Sigmoid colon (tissue), 6 donors: ENCODE measurements at regions not wholly inside any gene's neighbourhood (a gene's known extent, or its start where the extent isn't known, plus 50 kb on each side); places are given as distances from the start of the nearest gene placed in this dataset.

ENCODE experiments used
- DNase-seq: peaks from one replicate; pipeline ENCODE4 v3.0.0-alpha.2; 2019
- H3K27ac ChIP-seq, 4 donors: fragments of 200-600 bp; sonication (generic); one replicate each; pipeline ENCODE4 v1.5.1; 2016 to 2019; ENCODE audit warnings: mild to moderate bottlenecking in 1 of 4
- H3K27me3 ChIP-seq, 3 donors: fragments of 200-600 bp; sonication (generic); one replicate each; pipeline ENCODE4 v1.5.1; 2019; ENCODE audit warnings: mild to moderate bottlenecking in 1 of 3
- H3K36me3 ChIP-seq, 4 donors: fragments of 200-600 bp; sonication (generic); one replicate each; pipeline ENCODE4 v1.5.1; 2016 to 2019
- H3K4me1 ChIP-seq, 4 donors: fragments of 200-600 bp; sonication (generic); one replicate each; pipeline ENCODE4 v1.5.1; 2017 to 2019
- H3K4me3 ChIP-seq, 4 donors: fragments of 200-600 bp; sonication (generic); one replicate each; pipeline ENCODE4 v1.5.1; 2017 to 2019; ENCODE audit warnings: mild to moderate bottlenecking in 2 of 4, moderate library complexity in 1 of 4
- H3K9me3 ChIP-seq, 4 donors: fragments of 200-600 bp in 3 of 4; sonication (generic) in 3 of 4; one replicate each; pipeline versions ENCODE4 v1.5.1 to v1.6.1; 2013 to 2019
- EP300 ChIP-seq, 4 donors: sonication (generic); formaldehyde crosslinking; IDR thresholded peaks; one replicate each; pipeline ENCODE4 v1.6.1; 2017; ENCODE audit warnings: antibody characterized with exemption in 4 of 4
- POLR2A ChIP-seq, 2 donors: fragments of 450-650 bp; IDR thresholded peaks; one replicate each; pipeline ENCODE4 v1.6.1; 2016; ENCODE audit warnings: antibody characterized with exemption in 2 of 2, mild to moderate bottlenecking in 2 of 2, moderate library complexity in 2 of 2
- POLR2AphosphoS5 ChIP-seq, 4 donors: sonication (generic); formaldehyde crosslinking; IDR thresholded peaks; one replicate each; pipeline ENCODE4 v1.6.1; 2017; ENCODE audit warnings: antibody characterized with exemption in 4 of 4
- WGBS, 2 donors: extraction: QIAGEN DNeasy Blood & Tissue Kit; methylation state at CpG; one replicate each; pipeline ENCODE4 v1.1.7; 2013; 5-methylcytosine and 5-hydroxymethylcytosine counted together
- intact Hi-C: fragments of 100-400 bp; cut with DNase I; formaldehyde crosslinking; loops from one replicate; pipeline ENCODE4 v1.15.1; 2023
- TF ChIP-seq, protein P1 (sequence below), 4 experiments: fragments of 450-650 bp in 3 of 4; fragments of 200-600 bp in 1 of 4; IDR thresholded peaks; one replicate each; pipeline ENCODE4 v1.5.1; 2016 to 2019; ENCODE audit warnings: antibody characterized with exemption in 4 of 4, mild to moderate bottlenecking in 3 of 4, moderate library complexity in 2 of 4
- donor health status: healthy with polysubstance abuse.
- donor health status: healthy.

DNA sequence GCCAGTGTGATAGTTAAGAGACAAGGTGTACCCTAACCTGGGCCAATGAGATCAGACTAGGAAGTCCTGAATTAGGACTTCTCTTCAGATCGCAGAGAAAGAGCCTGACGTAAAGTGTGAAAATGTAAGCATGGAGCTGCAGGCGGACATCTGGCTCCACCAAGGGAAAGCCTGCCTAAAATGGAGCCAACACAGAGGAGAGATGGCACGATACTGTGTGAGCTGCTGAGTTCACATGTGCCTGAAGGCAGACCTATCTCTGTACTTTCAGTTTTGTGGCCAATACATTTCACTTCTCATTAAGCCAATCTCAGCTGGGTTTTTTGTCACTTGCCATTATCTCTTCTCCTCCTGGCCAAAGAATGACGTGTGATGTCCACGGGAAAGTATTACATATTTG, 210.5 kb downstream of the ELAVL2 start:
- intact Hi-C loops = no loop called here
- Histone ChIP-seq H3K4me1 (no peaks in the 10 kb centered on the region), H3K36me3 (no peaks in the 10 kb centered on the region), H3K9me3 (no peaks in the 10 kb centered on the region), H3K27me3 (no peaks in the 10 kb centered on the region), H3K27ac (no peak overlapping the region), H3K4me3 (no peak overlapping the region)
- no peak for TF ChIP-seq POLR2A (IDR thresholded peaks at IDR 0.05)
- no peak for TF ChIP-seq POLR2AphosphoS5 (IDR thresholded peaks at IDR 0.05)
- TF ChIP-seq, protein P1, sequence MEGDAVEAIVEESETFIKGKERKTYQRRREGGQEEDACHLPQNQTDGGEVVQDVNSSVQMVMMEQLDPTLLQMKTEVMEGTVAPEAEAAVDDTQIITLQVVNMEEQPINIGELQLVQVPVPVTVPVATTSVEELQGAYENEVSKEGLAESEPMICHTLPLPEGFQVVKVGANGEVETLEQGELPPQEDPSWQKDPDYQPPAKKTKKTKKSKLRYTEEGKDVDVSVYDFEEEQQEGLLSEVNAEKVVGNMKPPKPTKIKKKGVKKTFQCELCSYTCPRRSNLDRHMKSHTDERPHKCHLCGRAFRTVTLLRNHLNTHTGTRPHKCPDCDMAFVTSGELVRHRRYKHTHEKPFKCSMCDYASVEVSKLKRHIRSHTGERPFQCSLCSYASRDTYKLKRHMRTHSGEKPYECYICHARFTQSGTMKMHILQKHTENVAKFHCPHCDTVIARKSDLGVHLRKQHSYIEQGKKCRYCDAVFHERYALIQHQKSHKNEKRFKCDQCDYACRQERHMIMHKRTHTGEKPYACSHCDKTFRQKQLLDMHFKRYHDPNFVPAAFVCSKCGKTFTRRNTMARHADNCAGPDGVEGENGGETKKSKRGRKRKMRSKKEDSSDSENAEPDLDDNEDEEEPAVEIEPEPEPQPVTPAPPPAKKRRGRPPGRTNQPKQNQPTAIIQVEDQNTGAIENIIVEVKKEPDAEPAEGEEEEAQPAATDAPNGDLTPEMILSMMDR (IDR thresholded peaks at IDR 0.05) = no peak
- TF ChIP-seq EP300 (IDR thresholded peaks at IDR 0.05) = no peak
- no peak for DNase-seq
- 95 to 97% methylated on average over 6 of the region's 6 CpGs for WGBS, 2 donors

DNA sequence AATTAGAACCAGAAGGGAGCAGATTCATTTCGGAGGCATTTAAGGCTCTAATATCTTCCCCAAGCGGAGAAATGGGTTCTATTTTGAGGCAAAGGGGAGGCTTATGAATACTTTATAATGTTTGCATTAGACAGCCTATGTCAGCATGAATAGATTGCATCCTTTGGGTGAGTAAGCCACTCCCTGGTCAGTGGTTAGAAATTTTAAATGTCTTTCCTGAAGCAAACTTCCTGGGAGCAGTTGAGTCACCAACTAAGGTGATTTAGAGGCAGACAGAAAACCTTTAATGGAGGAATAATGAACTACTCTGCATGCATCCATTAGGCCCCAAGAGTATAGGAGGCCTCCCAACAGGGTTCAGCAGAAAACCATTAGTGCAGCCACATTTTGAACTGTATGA, 204.9 kb downstream of the ELAVL2 start:
- no peaks in the 10 kb centered on the region for H3K9me3 ChIP-seq
- no peaks in the 10 kb centered on the region for H3K4me1 ChIP-seq
- TF ChIP-seq, protein P1 (IDR thresholded peaks at IDR 0.05) = no peak
- TF ChIP-seq POLR2A (IDR thresholded peaks at IDR 0.05) (no peak), EP300 (IDR thresholded peaks at IDR 0.05) (no peak), POLR2AphosphoS5 (IDR thresholded peaks at IDR 0.05) (no peak)
- intact Hi-C loops = no loop called here
- H3K27me3 ChIP-seq = no peaks in the 10 kb centered on the region
- H3K4me3 ChIP-seq = no peak overlapping the region
- no peak for DNase-seq
- WGBS, 2 donors = 82 to 86% methylated on average over 2 of the region's 2 CpGs
- no peaks in the 10 kb centered on the region for H3K36me3 ChIP-seq
- no peak overlapping the region for H3K27ac ChIP-seq

DNA sequence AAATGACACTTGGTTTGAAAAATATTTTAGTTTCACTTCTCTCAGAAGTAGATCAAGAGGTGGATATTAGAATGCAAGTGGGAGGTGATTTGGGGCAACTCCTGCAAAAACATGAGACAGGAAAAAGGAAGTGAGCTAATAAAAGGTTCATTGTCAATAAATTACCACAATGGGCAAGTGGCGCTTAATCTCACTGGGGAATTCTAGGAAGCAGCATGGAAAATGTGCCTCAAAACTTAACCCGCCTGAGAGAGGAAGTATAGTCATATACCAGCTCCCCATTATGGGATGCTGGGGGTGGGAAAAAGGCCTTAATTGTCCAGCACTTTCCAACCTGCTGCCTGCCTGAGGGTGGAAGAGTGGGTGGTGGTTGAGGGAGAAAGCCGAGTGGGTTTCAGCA, 204.1 kb downstream of the ELAVL2 start:
- TF ChIP-seq POLR2A (IDR thresholded peaks at IDR 0.05) (no peak), POLR2AphosphoS5 (IDR thresholded peaks at IDR 0.05) (no peak), EP300 (IDR thresholded peaks at IDR 0.05) (no peak)
- TF ChIP-seq, protein P1 (IDR thresholded peaks at IDR 0.05) = no peak
- DNase-seq = no peak
- Histone ChIP-seq H3K9me3 (no peaks in the 10 kb centered on the region), H3K36me3 (no peaks in the 10 kb centered on the region), H3K4me3 (no peak overlapping the region), H3K4me1 (no peaks in the 10 kb centered on the region), H3K27me3 (no peaks in the 10 kb centered on the region), H3K27ac (no peak overlapping the region)
- 84 to 88% methylated on average over 3 of the region's 3 CpGs for WGBS, 2 donors
- intact Hi-C loops = no loop called here

DNA sequence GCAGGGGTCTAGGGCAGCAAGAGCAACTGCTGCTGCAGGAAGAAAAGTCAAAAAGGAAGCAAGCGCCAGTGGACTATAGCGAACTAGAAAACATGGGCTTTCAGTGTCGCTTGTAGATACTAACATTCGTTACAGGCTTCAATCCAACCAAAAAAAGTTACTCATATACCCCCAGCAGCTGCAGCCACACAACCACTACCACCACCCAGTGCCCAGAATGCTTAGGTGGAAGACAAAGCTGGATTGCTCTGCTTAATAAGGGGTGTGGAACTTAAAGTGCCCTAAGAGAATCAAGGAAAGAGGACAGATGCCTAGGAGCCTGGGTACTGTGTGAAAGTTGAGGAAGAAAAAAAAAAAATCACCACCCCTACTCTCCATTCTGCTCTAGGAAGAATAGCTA, 203.6 kb downstream of the ELAVL2 start:
- no peaks in the 10 kb centered on the region for H3K4me1 ChIP-seq
- TF ChIP-seq POLR2AphosphoS5 (IDR thresholded peaks at IDR 0.05) = no peak
- no peak for TF ChIP-seq EP300 (IDR thresholded peaks at IDR 0.05)
- TF ChIP-seq, protein P1 (IDR thresholded peaks at IDR 0.05) = no peak
- TF ChIP-seq POLR2A (IDR thresholded peaks at IDR 0.05) = no peak
- no peak for DNase-seq
- no peak overlapping the region for H3K27ac ChIP-seq
- H3K36me3 ChIP-seq = no peaks in the 10 kb centered on the region
- no peak overlapping the region for H3K4me3 ChIP-seq
- H3K9me3 ChIP-seq = no peaks in the 10 kb centered on the region
- no peaks in the 10 kb centered on the region for H3K27me3 ChIP-seq
- 86 to 93% methylated on average over 4 of the region's 4 CpGs for WGBS, 2 donors
- intact Hi-C loops = no loop called here

DNA sequence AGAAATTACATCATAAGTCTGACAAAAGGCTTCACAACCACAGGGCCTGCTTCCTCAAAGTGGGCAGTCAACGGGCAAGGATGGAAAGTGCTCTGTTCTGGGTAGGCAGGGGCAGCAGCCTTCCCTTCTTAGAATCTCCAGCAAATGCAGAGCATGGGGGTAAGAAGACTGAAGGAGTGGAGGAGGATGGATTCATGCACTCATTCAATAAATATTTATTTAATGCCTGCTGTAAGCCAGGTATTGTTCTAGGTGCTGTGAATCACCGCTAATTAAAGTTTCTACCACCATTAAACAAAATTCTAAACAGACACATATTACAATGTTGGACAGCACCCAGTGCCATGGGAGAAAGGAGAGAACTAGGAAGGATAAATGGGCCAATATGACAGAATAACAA, 195.6 kb downstream of the ELAVL2 start:
- WGBS, 2 donors = 85 to 91% methylated on average over 2 of the region's 2 CpGs
- no peak for TF ChIP-seq POLR2A (IDR thresholded peaks at IDR 0.05)
- TF ChIP-seq, protein P1 (IDR thresholded peaks at IDR 0.05) = no peak
- TF ChIP-seq EP300 (IDR thresholded peaks at IDR 0.05) = no peak
- no peaks in the 10 kb centered on the region for H3K36me3 ChIP-seq
- intact Hi-C loops = no loop called here
- H3K27ac ChIP-seq = no peak overlapping the region
- H3K4me1 ChIP-seq = no peaks in the 10 kb centered on the region
- DNase-seq = no peak
- no peaks in the 10 kb centered on the region for H3K9me3 ChIP-seq
- H3K27me3 ChIP-seq = no peaks in the 10 kb centered on the region
- H3K4me3 ChIP-seq = no peak overlapping the region
